Medulla oblongata (tissue), 1 donor: ENCODE measurements at regions not wholly inside any gene's neighbourhood (a gene's known extent, or its start where the extent isn't known, plus 50 kb on each side); places are given as distances from the start of the nearest gene placed in this dataset.

Experiments
- DNase-seq: peaks from one replicate; pipeline ENCODE4 v3.0.0-alpha.2; 2015; ENCODE audit errors: extremely low spot score

DNA sequence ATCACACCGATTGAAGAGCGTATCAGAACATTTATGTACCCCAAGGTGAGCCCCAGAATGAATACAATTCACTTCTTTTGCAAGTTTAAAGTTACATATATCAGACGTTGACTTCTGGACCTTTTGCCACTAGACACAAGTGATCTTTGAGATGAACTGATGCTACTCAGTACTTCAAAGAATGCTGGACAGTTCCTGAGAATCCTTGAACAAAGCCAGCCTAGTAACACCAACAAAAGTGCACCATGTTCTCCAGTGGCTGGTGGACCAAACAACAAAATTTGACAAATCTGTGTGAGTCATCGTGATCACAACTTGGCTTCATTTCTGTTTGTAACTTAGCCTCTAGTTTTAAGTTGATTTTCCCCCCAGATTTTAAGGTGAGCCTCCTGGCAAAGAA is 355.7 kb downstream of the SOX2 start:
- no peak for DNase-seq

DNA sequence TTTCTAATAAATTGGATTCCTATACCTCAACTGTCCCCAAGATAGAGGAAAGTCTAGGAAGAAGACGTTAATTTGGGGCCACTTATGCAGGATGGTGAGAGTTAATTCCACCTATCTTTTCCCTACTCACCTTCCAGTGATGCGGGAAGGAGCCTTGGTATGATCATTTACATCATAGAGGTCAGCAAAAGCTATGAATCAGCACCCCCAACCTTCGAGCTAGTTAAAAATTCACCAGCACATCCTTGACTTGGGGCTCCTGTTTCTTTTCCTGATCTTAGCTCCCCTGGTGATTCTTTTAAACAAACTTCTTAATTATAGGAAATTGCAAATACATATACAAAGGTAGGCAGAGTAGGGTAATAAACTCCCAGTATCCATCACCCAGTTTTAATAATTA is 366.6 kb downstream of the SOX2 start:
- no peak for DNase-seq

DNA sequence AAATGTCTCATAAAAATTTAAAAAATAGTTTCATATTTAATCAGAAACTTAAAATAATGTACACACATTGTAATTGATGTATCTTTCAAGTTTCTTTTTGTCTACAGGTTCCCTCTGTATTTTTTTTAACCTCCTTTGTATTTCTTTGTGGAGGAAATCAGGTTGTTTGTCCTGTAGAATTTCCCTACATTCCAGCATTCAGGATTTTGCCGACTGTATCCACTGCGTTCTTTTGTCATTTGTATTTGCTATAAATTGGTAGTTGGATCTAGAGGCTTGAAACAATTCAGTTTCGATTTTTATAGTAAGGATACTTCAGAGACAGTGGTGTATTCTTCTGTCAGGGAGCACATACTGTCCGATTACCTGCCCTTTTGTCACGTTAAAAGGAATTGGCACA is 367.2 kb downstream of the SOX2 start:
- no peak for DNase-seq

DNA sequence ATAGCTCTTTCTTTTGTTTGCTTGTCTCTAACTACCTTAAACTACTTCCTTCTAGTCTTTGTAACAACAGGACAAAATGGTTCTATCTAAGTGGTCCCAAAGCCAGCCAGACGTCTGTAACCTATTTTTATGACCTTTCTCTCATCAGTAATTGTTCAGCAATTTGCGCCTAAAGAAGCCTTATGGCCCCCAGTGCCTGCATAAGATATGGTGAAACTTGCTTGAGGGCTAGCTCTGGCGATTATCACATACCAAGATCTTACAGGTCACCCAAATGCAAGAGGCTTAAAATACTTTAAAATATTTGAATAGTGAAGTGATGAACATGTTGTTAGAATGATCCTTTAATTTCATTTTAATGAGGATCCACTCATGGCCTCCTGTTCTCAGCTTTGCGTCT is 369.4 kb downstream of the SOX2 start:
- no peak for DNase-seq

DNA sequence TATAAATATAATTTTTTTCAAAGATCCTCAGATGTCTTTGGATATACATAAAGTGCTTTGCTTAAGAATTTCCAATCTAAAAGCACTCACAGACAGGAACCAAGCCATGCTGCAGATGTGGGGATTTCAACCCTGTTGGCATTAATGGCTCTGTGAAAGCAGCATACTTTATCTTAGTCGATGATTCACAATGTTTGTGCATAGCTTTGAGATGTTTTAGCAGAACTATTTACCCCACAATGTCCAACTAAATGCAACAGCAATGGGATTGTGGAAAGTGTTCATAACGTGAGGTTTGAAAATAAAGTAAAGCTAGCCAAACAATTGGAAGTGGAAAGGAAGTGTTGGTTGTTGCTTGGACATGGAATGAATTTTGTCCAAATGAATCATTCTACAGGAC is 371.4 kb downstream of the SOX2 start:
- DNase-seq, result no peak

DNA sequence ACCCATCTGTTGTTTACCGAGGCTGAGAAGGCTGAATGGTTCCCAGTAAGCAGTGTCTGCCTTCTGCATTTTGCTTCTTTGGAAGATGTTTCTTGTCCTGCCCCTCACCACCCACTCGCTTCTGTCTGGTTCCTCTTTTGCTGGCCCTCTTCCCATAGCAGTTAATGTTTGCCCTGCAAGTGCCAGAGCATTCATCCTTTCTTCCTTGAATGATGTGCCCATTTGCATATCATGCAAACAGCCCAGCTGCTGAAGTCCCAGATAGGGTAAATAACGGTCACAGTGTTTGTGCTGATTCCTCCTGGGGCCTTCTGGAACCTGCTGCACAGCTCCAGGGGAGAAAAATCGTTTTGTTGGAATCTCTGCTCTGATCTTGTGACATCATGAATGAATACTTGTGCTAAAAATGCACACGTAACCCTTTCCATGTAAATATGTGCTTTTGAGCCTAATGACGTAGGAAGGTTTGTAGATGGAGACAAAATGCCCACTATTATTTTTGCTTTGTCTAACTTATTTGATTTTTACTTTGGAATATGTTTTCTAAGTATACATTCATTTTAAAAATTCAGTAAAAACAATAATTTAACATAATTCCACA is 381.0 kb downstream of the SOX2 start:
- DNase-seq, result peak; percentile 88

DNA sequence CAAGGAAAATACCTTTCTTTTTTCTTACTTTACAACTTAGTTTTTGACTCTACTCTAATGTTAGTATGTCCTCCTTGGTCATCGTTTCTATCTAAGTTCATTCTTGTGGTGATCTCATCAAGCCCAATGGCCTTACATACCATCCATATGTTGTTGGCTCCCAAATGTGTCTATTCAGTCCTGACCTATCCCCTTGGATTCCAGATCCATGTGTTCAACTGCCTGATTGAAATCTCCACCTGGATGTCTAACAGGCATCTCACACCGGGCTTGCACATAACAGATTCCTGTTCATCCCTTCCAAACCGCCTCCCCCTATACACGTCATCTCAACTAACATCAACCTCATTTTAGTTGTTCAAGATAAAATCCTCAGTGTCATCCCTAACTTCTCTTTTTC is 382.6 kb downstream of the SOX2 start:
- no peak for DNase-seq

DNA sequence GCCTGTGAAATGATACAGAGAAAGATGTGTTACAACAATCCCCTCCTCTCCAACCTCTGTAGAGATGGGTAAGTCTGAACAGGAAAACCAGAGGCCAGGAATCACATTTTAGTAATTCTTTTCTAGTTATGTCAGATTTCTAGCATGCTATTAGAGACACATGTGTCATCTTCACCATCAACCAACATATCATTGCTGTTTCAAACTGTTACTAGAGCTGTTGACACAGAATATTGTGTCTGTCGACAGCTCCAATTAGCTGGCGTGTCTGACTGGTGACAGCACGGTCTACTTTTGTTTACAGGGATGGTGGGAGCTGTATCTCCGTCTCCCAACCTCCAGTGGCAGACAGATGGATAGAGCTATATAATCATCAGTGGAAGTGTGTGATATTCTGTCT is 393.2 kb downstream of the SOX2 start:
- no peak for DNase-seq

DNA sequence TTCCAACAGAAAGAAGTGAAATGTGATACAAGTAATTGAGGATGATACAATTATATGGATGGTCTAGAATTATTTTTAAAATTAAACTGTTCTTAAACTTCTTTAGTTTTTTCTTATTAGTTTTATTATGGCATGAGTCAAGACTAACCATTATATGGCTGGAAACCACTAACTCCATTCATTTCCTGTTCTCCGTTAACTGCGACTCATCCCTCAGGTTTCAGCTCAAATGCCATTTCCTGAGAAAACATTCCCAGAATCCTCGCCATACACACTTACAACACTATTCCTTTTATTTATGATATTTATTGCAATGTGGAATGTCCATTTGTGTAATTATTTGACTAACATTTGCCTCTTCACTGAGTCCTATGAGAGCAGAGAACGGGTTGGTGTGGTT is 394.1 kb downstream of the SOX2 start:
- DNase-seq, result no peak

DNA sequence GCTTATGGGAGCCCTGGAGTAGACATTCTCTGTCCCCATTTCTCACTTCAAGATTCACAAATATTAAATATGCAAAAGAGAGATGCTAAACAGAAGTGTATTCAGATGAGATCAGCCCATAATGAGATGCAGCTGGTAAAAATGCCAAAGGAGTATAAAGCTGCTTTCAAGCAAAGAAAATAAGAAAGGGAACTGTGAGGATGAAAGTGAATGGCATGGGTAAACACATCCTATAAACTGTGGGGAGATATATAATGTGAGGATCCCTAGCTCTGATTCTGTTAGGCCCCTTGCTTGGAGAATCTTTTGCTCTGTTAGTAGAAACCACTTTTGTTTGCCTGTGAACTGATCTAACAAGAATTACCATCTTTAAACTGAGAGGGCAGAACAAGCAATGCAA is 396.6 kb downstream of the SOX2 start:
- DNase-seq, result peak; percentile 50

DNA sequence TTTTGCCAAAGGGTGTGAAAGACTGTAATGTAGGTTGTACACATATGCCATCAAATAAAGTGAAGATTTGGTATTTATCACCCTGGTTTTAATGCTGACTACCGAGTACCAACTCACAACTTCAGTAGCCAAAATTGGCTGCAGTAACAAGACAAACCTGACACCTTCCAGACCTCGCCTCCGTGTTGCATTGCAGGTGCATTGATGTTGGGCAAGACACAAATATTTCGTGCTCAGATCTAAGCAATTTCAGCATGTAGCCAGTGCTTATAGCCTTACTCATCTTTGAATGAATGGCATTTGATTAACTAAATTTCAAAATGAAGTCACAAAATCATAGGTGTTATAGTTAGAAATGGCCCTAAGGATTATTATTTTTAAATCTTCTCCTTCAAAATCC is 400.2 kb downstream of the SOX2 start:
- no peak for DNase-seq

DNA sequence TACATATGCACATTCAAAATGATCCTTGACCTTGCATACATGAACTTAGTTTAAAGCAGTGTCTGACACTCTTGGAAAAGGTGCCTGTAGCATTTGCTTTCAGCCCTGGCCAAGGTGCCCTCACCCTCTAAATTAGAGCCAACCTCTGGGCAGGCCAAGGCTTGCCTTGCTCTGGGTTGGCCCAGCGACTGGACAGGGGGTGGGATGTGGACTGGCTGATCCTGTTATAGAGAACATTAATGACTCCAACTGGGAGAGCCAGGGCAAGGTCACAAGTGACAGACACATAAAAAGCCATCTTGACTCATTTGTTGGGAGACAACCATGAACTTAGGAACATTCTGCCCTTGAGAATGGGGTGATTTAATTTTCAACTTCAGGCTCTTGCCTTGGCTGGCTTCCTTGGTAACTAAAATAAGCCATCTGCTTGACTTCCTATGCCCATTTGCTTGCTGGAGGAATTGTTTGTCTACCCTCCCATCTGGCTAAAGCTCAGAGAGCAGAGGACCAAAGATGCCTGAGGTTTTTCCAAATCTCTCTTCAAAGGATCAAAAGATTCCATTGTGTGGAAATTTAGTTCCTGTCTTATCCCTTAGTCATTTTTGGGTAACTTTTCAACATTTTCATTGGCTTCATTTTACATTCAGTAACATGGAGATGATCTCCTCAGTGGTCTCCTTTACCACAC is 403.7 kb downstream of the SOX2 start:
- DNase-seq, result no peak

DNA sequence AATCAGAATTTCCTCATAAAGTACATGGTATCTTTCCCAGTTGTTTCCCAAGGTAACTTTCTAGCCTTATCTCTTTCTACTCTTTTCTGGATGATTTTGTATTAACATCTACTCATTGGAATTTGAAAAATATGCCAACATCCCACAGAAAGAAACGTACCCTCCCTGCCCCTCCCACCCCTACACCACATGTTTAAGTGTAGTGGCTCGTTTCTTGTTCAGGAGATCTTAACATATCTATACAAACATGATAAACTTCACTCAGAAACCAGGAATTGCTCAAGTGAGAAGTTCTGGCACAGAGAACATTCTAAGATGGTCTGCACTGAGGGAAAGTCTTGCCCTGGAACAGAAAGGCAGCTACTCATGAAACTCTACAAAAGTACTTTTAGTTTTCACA is 404.7 kb downstream of the SOX2 start:
- DNase-seq, result no peak

DNA sequence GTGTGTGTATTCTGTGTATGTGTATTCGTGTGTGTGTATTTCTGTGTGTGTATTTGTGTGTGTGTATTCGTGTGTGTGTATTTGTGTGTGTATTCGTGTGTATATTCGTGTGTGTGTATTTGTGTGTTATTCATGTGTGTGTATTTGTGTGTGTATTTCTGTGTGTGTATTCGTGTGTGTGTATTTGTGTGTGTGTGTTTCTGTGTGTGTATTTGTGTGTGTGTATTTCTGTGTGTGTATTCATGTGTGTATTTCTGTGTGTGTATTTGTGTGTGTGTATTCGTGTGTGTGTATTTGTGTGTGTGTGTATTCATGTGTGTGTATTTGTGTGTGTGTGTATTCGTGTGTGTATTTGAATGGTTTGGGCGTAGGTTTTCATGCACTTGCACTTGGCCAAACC is 405.4 kb downstream of the SOX2 start:
- no peak for DNase-seq

DNA sequence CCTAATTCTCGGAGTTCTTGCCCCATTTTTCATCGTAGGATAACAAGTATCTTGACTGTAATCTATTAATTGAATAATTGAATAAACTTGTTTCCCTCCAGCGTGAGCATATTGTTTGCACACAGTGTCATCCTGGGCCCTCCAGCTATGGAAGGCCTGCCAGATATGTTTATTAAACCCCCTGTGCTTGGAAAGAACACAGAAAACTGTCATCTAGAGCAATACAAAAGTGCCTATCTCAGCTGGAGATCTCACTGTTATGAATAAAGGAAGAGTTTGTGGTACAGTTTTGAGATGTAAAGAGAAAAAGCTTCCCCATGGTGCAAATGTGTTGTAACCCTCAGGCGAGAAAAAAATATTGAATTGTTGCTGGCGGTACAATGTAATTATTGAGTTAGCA is 405.9 kb downstream of the SOX2 start:
- no peak for DNase-seq

DNA sequence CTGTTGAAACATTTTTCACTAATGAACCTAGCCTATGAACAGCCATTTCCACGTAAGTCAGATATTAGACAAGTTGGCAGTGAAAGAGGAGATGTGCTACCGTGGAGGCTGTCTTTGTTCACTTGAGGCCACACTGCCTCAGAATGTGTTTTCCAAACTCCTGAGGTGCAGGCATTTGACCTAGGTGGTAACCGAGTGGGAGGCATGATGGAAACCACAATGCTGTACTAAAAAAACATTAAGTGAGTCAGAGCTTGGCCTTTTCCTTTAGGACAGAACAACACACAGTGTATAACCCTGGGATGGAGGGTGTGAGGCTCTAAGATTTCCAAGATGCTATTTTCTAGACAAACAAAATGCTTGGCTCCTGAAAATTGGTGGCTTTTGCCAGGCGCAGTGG is 406.3 kb downstream of the SOX2 start:
- DNase-seq, result no peak

DNA sequence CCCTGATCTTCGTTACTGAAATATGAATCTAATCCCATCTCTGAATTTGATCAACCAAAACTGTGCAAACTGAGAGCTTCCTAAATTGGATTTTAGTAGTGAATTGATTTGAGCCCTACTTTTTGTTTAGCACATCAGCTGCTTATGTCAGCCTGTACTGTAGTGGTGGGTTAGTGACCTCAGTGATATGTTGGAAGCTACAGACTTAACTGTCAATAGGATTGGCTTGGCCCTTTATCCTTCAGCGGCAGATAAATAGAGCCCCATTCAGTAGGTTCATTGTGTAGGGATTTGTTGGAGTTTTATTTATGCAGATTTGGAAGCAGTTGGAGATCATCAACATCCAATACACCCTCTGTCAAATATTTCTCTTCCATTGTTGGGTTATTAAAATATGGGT is 409.7 kb downstream of the SOX2 start:
- no peak for DNase-seq

DNA sequence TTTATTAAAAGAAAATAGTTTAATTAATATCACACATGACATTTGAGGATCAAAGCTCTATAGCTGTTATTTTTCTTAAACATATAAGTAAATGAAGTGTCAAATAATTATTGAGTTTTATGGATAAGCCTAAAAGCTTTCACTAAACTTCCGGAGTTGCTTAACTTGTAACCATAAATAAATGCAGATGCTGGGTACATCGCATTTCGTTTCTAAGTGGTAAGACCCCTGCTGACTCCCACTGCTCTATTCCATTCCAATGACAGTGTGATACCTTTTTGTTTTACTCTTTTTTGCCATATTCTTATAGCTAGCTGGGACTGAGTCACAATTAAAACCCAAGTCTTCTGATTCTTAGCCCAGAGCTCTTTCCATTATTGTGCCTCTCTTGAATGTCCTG is 411.1 kb downstream of the SOX2 start:
- no peak for DNase-seq

DNA sequence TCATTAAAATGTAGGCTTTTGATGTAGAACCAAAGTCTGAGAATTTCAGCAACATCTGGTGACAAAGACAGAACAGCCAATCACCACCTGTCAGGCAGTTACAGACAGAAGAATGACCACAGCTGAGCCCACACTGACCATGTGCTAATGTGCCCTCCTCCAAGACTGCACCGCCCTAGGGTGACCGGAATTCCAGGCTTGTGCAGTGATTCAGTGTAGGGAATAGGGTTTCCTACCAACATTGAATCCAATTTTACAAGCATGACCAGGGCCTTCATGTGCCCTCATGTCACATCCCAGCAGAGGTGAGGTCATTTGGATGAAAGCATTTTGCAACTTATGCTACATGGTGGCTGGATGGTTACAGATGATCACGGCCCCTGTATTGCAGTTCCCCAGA is 412.5 kb downstream of the SOX2 start:
- DNase-seq, result no peak

DNA sequence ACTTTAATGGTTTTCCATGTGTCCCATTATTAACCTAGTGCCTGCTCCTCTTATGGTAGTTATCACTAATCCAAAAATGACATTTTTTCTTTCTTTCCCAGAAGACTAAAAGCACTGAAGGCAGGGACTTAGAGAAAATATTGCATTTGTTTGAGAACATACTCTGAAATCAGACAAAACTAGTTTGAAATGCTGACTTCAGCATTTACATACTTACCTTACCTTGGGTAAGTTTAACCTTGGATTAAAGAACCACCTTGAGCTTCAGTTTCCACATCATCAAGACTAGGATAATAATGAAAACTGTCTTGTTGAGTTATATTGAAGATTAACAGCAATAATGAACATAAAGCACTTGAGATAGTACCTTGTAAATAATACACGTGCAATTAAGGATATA is 413.0 kb downstream of the SOX2 start:
- no peak for DNase-seq

DNA sequence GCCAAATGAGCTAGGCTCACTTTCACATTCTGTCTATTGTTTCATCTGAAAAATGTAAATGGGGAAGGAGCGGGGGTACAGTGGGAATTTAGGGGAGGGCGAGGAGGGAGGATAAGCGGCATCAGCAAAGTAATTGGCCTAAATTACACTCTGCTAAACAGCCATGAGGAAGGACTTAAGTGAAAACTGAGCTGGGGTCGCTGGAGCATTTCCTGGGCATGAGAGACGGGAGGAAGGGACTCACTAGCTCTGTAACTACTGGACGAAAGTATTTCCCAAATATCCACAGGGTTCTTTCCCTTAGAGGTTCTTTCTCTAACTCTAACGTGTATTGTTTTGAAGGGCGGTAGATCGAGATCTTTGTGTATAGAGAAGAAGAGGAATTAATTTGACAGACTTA is 418.0 kb downstream of the SOX2 start:
- DNase-seq, result no peak

DNA sequence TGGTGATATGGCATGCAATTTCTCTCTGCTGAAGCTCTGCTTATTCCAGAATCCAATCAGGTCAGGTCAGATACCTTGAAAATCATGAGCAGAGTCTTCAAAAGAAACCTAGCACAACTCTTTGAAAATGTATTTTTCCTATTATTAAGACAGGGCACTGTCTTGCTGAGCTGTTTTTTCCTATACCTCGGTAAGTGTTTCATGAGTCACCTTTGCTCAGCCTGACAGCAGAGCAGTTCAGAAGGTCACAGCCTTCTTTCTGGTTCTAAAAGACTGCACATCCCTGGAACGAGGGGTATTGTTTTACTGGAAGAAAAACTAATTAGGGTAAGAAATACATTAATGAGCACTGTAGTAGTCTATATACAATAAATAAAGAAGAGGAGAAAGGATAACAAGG is 422.0 kb downstream of the SOX2 start:
- DNase-seq, result no peak

DNA sequence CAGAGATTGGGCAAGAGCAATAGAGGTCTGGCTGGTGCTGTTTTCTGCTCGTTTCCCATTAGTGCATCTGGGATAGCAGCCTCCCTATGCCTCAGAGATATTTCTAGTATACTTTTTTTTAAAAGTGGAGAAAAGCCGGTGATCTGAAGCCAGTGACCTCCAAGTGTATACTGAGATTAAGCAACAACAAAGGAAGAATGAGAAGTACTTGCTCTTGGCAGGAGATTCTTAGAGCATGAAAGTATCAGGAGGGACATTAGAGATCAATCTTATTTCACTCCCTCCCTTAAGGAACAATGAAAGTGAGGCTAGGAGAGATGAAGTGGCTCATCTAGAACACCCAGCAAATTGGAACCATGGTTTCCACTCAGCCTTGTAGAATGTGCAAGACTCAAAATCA is 423.3 kb downstream of the SOX2 start:
- no peak for DNase-seq
